IPS-18a (cell line): ENCODE measurements at regions not wholly inside any gene's neighbourhood (a gene's known extent, or its start where the extent isn't known, plus 50 kb on each side); places are given as distances from the start of the nearest gene placed in this dataset.

Experiments
- H3K27ac ChIP-seq: one replicate; pipeline ENCODE4 v1.5.1; 2013; ENCODE audit warnings: low read length
- H3K27me3 ChIP-seq: one replicate; pipeline ENCODE4 v1.6.1; 2013; ENCODE audit warnings: mild to moderate bottlenecking, low read length; ENCODE audit not compliant: control insufficient read depth, insufficient read depth
- H3K36me3 ChIP-seq: one replicate; pipeline ENCODE4 v1.6.1; 2013; ENCODE audit warnings: low read depth, low read length; ENCODE audit not compliant: control insufficient read depth
- H3K4me1 ChIP-seq: one replicate; pipeline ENCODE4 v1.6.1; 2013; ENCODE audit warnings: low read depth, low read length; ENCODE audit not compliant: control insufficient read depth
- H3K4me3 ChIP-seq: one replicate; pipeline ENCODE4 v1.5.1; 2013; ENCODE audit warnings: low read length
- H3K9ac ChIP-seq: one replicate; pipeline ENCODE4 v1.6.1; 2013; ENCODE audit warnings: mild to moderate bottlenecking, low read length, moderate library complexity
- H3K9me3 ChIP-seq: one replicate; pipeline ENCODE4 v1.6.1; 2013; ENCODE audit warnings: low read depth, low read length; ENCODE audit not compliant: control insufficient read depth

GRCh38 chr4:175480404-175480803, 331.7 kb downstream of the GPM6A start:
- Histone ChIP-seq H3K9ac (no peak overlapping the region), H3K27me3 (no peaks in the 10 kb centered on the region), H3K36me3 (no peaks in the 10 kb centered on the region), H3K4me3 (no peak overlapping the region), H3K27ac (no peak overlapping the region), H3K4me1 (no peaks in the 10 kb centered on the region), H3K9me3 (no peaks in the 10 kb centered on the region)

GRCh38 chr4:175499735-175500352, 312.2 kb downstream of the GPM6A start:
- no peak overlapping the region for H3K27ac ChIP-seq
- H3K9ac ChIP-seq = no peak overlapping the region
- H3K4me3 ChIP-seq = no peak overlapping the region
- no peaks in the 10 kb centered on the region for H3K36me3 ChIP-seq
- H3K27me3 ChIP-seq = no peaks in the 10 kb centered on the region
- no peaks in the 10 kb centered on the region for H3K4me1 ChIP-seq
- no peaks in the 10 kb centered on the region for H3K9me3 ChIP-seq

GRCh38 chr4:175504318-175504717, 307.7 kb downstream of the GPM6A start:
- no peak overlapping the region for H3K9ac ChIP-seq

GRCh38 chr4:175509320-175509719, 302.7 kb downstream of the GPM6A start:
- Histone ChIP-seq H3K4me3 (no peak overlapping the region), H3K9ac (no peak overlapping the region), H3K9me3 (no peaks in the 10 kb centered on the region), H3K36me3 (no peaks in the 10 kb centered on the region), H3K4me1 (no peaks in the 10 kb centered on the region), H3K27me3 (no peaks in the 10 kb centered on the region), H3K27ac (no peak overlapping the region)

More at GRCh38 chr4:175504318-175504717, 307.7 kb downstream of the GPM6A start:
- no peaks in the 10 kb centered on the region for H3K27me3 ChIP-seq
- no peaks in the 10 kb centered on the region for H3K36me3 ChIP-seq
- H3K27ac ChIP-seq = no peak overlapping the region
- H3K4me1 ChIP-seq = no peaks in the 10 kb centered on the region
- no peaks in the 10 kb centered on the region for H3K9me3 ChIP-seq
- no peak overlapping the region for H3K4me3 ChIP-seq

- Histone ChIP-seq H3K27ac (no peak overlapping the region), H3K36me3 (no peaks in the 10 kb centered on the region), H3K4me1 (no peaks in the 10 kb centered on the region), H3K9ac (no peak overlapping the region), H3K9me3 (no peaks in the 10 kb centered on the region), H3K27me3 (no peaks in the 10 kb centered on the region), H3K4me3 (no peak overlapping the region)
These were observed 300.2 kb downstream of the GPM6A start for GRCh38 chr4:175511861-175512260.

GRCh38 chr4:175514174-175514573, 297.9 kb downstream of the GPM6A start:
- no peaks in the 10 kb centered on the region for H3K9me3 ChIP-seq
- no peaks in the 10 kb centered on the region for H3K4me1 ChIP-seq
- H3K36me3 ChIP-seq = no peaks in the 10 kb centered on the region
- no peak overlapping the region for H3K4me3 ChIP-seq
- no peak overlapping the region for H3K27ac ChIP-seq
- H3K27me3 ChIP-seq = no peaks in the 10 kb centered on the region
- no peak overlapping the region for H3K9ac ChIP-seq

- no peak overlapping the region for H3K9ac ChIP-seq
- no peak overlapping the region for H3K27ac ChIP-seq
- no peaks in the 10 kb centered on the region for H3K36me3 ChIP-seq
- no peaks in the 10 kb centered on the region for H3K27me3 ChIP-seq
- peaks cover 3% of the 10 kb centered on the region for H3K9me3 ChIP-seq
- no peaks in the 10 kb centered on the region for H3K4me1 ChIP-seq
- H3K4me3 ChIP-seq = no peak overlapping the region
These were observed 281.4 kb downstream of the GPM6A start for GRCh38 chr4:175530655-175531054.

- Histone ChIP-seq H3K36me3 (no peaks in the 10 kb centered on the region), H3K4me1 (no peaks in the 10 kb centered on the region), H3K9ac (no peak overlapping the region), H3K9me3 (peaks cover 3% of the 10 kb centered on the region), H3K4me3 (no peak overlapping the region), H3K27me3 (no peaks in the 10 kb centered on the region), H3K27ac (no peak overlapping the region)
These were observed 280.5 kb downstream of the GPM6A start for GRCh38 chr4:175531405-175532091.

- Histone ChIP-seq H3K27ac (no peak overlapping the region), H3K4me3 (no peak overlapping the region)
These were observed 275.1 kb downstream of the GPM6A start for GRCh38 chr4:175536852-175537453.

GRCh38 chr4:175539498-175539897, 272.6 kb downstream of the GPM6A start:
- Histone ChIP-seq H3K27me3 (no peaks in the 10 kb centered on the region), H3K27ac (no peak overlapping the region), H3K9me3 (no peaks in the 10 kb centered on the region), H3K4me1 (no peaks in the 10 kb centered on the region), H3K9ac (no peak overlapping the region), H3K36me3 (no peaks in the 10 kb centered on the region), H3K4me3 (no peak overlapping the region)

More at GRCh38 chr4:175536852-175537453, 275.1 kb downstream of the GPM6A start:
- Histone ChIP-seq H3K9ac (no peak overlapping the region), H3K9me3 (peaks cover 3% of the 10 kb centered on the region), H3K4me1 (no peaks in the 10 kb centered on the region), H3K27me3 (no peaks in the 10 kb centered on the region), H3K36me3 (no peaks in the 10 kb centered on the region)

- Histone ChIP-seq H3K27ac (no peak overlapping the region), H3K9me3 (no peaks in the 10 kb centered on the region), H3K4me3 (no peak overlapping the region), H3K36me3 (no peaks in the 10 kb centered on the region), H3K27me3 (no peaks in the 10 kb centered on the region), H3K4me1 (no peaks in the 10 kb centered on the region), H3K9ac (no peak overlapping the region)
These were observed 271.9 kb downstream of the GPM6A start for GRCh38 chr4:175540151-175540550.

- H3K27me3 ChIP-seq = no peaks in the 10 kb centered on the region
- H3K4me3 ChIP-seq = no peak overlapping the region
- H3K36me3 ChIP-seq = no peaks in the 10 kb centered on the region
- H3K27ac ChIP-seq = no peak overlapping the region
- no peak overlapping the region for H3K9ac ChIP-seq
- no peaks in the 10 kb centered on the region for H3K9me3 ChIP-seq
- no peaks in the 10 kb centered on the region for H3K4me1 ChIP-seq
These were observed 271.3 kb downstream of the GPM6A start for GRCh38 chr4:175540732-175541131.
